Bronchial epithelial cell (primary cell): ENCODE measurements at regions not wholly inside any gene's neighbourhood (a gene's known extent, or its start where the extent isn't known, plus 50 kb on each side); places are given as distances from the start of the nearest gene placed in this dataset.

Experiments
- DNase-seq: peaks from one replicate; pipeline ENCODE4 v3.0.0-alpha.2; 2010; ENCODE audit warnings: low read depth
- FAIRE-seq: peaks from 2 replicates; lab custom pipeline; 2011; peaks lifted over from hg19 to GRCh38; lab: Jason Lieb, UNC
- H3K27me3 ChIP-seq: 2 replicates; pipeline ENCODE4 v1.5.1; 2011; ENCODE audit warnings: low read length; ENCODE audit not compliant: control insufficient read depth, insufficient read depth
- H3K36me3 ChIP-seq: 2 replicates; pipeline ENCODE4 v1.5.1; 2011; ENCODE audit warnings: low read length; ENCODE audit not compliant: control insufficient read depth, insufficient read depth
- H3K4me3 ChIP-seq: 2 replicates; pipeline ENCODE4 v1.5.1; 2011; ENCODE audit warnings: mild to moderate bottlenecking, low read depth, low read length, control low read depth
- TF ChIP-seq, protein P1 (sequence below): IDR thresholded peaks from 2 replicates; pipeline ENCODE4 v1.5.1; 2011; ENCODE audit warnings: mild to moderate bottlenecking, moderate library complexity, low read length, control low read depth, inconsistent platforms; ENCODE audit not compliant: insufficient read depth, severe bottlenecking

DNA sequence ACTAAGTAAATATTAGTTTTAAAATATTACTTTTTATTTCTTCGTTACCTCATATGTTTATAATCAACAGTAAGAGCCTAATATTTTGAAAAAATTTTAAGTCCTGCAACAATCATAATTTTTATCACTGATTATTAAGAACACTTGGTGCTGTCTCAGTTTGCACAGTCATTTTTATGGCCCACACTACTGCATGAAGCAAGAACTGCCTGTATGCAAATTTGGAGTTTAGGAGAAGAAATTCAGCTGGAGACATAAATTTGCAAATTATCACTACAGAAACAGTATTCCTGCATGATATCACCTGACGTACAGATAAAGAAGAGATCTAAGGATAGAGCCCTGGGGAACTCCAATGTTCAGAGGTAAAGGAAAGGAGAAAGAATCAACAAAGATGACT, 144.1 kb upstream of the RBBP8 start:
- TF ChIP-seq, protein P1, sequence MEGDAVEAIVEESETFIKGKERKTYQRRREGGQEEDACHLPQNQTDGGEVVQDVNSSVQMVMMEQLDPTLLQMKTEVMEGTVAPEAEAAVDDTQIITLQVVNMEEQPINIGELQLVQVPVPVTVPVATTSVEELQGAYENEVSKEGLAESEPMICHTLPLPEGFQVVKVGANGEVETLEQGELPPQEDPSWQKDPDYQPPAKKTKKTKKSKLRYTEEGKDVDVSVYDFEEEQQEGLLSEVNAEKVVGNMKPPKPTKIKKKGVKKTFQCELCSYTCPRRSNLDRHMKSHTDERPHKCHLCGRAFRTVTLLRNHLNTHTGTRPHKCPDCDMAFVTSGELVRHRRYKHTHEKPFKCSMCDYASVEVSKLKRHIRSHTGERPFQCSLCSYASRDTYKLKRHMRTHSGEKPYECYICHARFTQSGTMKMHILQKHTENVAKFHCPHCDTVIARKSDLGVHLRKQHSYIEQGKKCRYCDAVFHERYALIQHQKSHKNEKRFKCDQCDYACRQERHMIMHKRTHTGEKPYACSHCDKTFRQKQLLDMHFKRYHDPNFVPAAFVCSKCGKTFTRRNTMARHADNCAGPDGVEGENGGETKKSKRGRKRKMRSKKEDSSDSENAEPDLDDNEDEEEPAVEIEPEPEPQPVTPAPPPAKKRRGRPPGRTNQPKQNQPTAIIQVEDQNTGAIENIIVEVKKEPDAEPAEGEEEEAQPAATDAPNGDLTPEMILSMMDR = no peak
- Histone ChIP-seq H3K27me3 (peaks cover 2% of the 10 kb centered on the region), H3K4me3 (no peak overlapping the region), H3K36me3 (no peaks in the 10 kb centered on the region)
- no peak for DNase-seq
- FAIRE-seq = no peak

DNA sequence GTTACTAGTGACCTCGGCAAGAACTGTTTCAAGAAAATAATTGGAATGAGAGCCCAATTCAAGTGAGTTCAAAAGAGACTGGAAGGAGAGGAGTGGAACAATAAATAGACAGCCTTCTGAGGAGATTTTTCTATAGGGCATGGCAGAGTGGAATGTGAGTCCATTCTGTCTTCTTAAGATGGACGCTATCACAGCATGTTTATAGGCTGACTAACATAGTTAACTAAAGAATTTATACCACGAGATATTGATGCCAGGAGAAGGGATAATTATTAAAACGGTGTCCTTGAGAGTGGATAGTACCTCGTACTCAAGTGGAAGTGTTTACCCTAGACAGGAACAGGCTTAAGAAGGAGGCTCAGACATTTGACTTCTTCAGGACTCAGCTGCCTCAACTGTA, 143.5 kb upstream of the RBBP8 start:
- no peak overlapping the region for H3K4me3 ChIP-seq
- no peaks in the 10 kb centered on the region for H3K36me3 ChIP-seq
- TF ChIP-seq, protein P1 = no peak
- H3K27me3 ChIP-seq = no peaks in the 10 kb centered on the region
- no peak for FAIRE-seq
- no peak for DNase-seq

DNA sequence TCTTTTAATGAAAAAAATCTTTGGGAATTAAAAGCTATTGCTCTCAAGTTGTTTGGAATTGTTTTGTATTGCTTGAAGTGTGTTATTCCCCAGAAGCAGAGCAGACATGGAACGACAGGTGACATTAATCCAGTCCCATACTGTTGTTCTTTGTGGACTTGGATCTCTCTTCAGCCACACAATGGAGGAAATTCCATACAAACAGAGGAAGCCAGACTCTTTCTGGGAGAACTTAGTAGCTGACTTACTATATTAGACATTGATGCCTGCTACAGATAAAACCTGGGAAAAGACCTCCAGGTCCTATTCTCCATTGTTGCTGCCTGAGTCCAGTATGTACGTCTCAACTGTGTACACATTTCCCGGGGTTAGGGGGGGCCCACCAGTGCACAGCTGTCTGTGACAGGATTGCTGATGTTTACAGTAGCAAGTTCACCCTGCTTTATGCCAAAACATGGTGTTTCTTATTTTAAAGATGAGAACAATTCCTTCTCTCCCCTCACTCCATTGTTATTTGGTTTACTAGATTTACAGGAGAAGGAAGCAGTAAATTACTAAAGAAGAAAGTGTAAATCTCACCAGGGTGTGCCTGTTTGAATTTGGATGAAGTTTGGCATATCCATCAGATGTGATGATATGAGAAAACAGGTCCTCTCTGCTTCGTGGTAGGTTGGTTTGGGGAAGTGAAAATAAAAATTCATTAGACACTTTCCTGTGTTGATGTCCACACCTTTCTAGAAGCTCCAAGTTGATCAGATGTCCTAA, 142.4 kb upstream of the RBBP8 start:
- TF ChIP-seq, protein P1 = no peak
- Histone ChIP-seq H3K27me3 (no peaks in the 10 kb centered on the region), H3K4me3 (no peak overlapping the region), H3K36me3 (no peaks in the 10 kb centered on the region)
- FAIRE-seq (peak; percentile 70), DNase-seq (no peak)

DNA sequence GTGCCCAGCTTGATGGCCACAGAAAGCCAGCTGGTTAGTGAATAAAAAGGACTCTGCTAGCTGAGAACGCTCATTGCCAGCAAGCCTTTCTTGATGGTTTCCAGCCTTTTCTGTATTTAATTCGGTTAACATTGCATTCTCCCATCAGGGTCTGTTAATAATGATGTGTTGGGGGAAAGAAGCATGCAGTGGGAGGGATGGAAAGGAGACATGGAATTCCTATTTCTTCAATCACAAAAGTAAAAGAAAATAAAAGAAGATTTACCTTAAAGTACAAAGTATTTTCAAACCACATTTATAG, 141.9 kb upstream of the RBBP8 start:
- TF ChIP-seq, protein P1 = no peak
- DNase-seq (no peak), FAIRE-seq (no peak)
- no peaks in the 10 kb centered on the region for H3K27me3 ChIP-seq
- no peaks in the 10 kb centered on the region for H3K36me3 ChIP-seq
- no peak overlapping the region for H3K4me3 ChIP-seq

DNA sequence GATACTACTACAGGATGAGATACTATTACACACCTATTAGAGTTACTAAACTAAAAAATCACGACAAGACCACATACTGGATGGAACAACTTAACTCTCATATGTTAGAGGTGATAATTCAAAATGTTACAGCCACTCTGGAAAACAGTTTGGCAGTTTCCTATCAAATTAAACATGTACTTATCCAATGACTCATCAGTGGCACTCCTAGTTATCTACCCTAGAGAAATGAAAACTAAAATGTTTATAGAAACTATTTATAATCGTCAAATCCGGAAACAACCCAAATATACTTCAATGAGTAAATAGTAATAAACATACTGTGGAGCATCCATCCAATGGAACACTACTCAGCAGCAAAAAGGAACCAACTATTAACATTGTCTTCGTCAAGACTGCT, 137.0 kb upstream of the RBBP8 start:
- TF ChIP-seq, protein P1 = no peak
- FAIRE-seq (no peak), DNase-seq (peak; percentile 21)
- H3K36me3 ChIP-seq = no peaks in the 10 kb centered on the region
- H3K4me3 ChIP-seq = no peak overlapping the region
- no peaks in the 10 kb centered on the region for H3K27me3 ChIP-seq

DNA sequence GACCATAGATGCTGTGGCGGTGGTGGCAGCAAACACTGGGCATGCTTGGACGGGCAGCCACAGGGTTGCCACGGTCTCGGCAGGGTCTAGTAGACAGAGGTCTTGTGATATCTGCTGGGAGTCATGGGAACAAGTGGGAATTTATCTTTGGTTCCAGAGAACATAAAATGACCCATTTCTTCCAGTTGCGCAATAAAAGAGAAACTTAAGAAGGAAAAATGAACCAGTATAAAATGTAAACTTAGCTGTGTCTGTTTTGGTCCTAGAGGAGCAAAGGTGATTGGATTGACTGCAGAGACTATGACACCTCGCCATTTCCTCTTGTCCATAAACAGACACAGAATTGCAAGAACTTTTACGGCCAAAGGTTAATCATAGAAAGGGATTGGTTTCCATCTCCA, 132.6 kb upstream of the RBBP8 start:
- Histone ChIP-seq H3K27me3 (no peaks in the 10 kb centered on the region), H3K36me3 (no peaks in the 10 kb centered on the region), H3K4me3 (no peak overlapping the region)
- TF ChIP-seq, protein P1 = no peak
- FAIRE-seq = no peak
- DNase-seq = no peak
